HG02759 (cell line): ENCODE measurements at regions not wholly inside any gene's neighbourhood (a gene's known extent, or its start where the extent isn't known, plus 50 kb on each side); places are given as distances from the start of the nearest gene placed in this dataset.
"Not testable (repeated sequence)": the region's sequence is repeated elsewhere in the genome, so short reads cannot be mapped to it uniquely, and the experiment has no call there.

ENCODE experiments used
- ATAC-seq: cut with Tn5 transposase; IDR thresholded peaks from one replicate; pipeline ENCODE4 v1.9.1; 2021; ENCODE audit warnings: mild to moderate bottlenecking, moderate library complexity; ENCODE audit not compliant: unreplicated experiment

DNA sequence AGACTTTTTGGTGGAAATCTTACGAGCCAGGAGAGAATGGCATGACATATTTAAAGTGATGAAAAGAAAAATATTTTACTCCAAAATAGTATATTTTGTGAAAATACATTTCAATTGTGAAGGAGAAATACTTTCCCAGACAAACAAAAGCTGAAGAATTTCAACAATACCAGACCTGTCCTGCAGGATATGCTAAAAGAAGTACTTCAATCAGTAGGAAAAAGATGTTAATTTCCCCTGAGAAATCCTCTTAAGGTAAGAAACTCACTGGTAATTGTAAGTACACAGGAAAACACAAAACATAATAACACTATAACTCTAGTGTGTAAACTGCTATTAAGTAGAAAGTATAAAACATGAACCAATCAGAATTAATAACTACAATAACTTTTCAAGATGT is 341.8 kb upstream of the GJE1 start:
- ATAC-seq: no peak

DNA sequence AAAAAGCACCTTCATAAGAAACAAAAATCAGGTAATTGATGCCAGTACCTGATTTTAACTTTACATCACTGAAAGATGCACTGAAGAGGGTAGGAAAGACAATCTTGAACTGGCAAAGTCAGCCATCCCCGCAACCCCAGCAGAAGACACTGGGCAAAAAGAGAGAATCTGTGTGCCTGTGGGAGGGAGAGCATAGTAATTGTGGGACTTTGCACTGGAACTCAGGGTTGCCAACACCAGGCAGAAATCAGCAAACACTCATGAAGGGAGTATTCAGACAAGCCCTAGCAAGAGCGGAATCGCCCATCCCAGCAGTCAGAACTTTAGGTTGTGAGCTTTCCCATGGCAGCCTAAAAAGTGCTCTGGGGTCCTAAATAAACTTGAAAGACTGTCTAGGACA is 344.6 kb upstream of the GJE1 start:
- ATAC-seq: no peak

DNA sequence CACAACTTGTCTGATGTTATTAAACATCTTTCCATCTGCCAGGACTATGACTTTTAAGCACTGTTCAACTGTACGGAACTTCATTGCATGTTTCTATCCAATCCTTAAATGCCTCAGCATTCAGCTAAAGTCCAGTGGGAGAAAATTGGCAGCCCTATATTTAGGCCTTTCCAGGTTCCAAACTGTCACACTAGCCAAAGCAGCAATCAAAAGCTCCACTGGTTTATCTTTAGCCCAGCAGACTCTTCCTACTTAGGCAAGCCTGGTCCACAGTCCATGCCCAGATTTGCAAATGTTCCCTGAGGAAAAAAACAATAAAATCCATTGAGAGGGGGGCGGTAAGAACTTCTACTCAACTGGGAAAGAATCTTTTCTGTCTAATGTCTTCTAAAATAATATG is 349.1 kb upstream of the GJE1 start:
- ATAC-seq: no peak

DNA sequence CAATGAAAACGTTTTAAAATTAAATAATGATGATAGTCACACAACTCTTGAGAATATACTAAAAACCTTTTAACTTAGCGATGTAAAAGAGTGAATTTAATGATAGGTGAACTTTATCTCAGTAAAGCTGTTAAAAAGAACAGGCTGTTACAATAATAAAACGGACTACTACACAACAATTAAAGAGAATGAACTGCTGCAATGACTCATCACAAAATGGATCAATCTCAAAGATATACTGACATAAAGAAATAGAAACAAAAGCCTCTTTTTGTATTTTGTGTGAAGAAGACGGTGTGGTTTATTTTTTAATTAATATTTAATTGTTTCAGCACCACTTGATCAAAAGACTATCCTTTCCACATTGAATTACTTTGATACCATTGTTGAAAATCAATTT is 352.4 kb upstream of the GJE1 start:
- ATAC-seq: no peak

DNA sequence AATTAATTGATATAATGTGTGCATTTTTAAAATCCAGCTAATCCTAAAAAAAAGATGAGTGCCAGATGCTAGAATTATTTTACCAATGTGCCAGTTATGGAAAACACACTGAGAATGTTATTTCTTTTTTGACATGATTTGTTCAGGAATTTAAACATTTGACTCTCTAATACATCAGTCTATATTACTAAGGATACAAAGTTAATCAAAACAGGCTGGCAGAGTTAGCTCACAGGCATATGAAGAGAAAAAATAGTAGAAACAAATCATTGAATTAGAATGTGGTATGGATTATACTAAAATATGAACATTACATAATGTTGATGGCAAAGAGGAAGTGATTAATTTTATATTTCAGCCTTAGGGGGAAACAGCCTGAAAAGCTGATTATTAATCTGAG is 368.3 kb upstream of the GJE1 start:
- no peak for ATAC-seq

DNA sequence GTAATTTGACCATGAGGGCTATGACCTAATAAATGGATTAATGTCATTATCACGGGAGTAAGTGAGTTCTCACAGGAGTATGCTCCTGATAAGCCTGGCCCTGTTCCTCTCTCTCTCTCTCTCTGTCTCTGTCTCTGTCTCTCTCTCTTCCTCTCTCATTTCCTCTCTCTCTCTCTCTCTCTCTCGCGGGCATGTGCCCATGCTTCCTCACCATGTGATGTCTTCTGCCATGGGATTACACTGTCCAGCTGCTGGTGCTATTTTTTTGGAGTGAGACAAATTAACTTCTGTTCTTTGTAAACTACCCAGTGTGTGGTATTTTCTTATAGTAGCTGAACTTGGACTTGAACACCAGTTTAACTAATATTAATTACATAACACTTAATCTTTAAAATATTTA is 374.3 kb upstream of the GJE1 start:
- ATAC-seq: no peak

DNA sequence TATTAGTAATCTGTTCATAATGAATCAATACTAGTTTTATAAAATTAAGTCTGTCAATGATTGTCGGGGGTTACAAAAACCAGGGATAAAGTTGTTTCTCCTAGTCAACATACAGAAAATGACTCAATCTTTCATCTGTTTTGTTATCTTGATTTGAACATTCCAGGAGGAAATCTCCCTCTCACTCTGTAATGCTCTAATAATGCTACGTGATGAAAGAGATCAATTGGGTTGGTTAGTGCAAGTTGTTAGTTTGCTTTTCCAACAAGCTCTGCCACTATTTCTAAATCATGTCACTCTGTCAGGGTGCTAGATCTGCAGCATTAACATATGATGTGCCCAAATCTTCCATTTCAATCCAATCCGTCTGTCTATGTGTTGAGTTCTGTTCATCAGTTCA is 379.5 kb upstream of the GJE1 start:
- ATAC-seq: no peak

DNA sequence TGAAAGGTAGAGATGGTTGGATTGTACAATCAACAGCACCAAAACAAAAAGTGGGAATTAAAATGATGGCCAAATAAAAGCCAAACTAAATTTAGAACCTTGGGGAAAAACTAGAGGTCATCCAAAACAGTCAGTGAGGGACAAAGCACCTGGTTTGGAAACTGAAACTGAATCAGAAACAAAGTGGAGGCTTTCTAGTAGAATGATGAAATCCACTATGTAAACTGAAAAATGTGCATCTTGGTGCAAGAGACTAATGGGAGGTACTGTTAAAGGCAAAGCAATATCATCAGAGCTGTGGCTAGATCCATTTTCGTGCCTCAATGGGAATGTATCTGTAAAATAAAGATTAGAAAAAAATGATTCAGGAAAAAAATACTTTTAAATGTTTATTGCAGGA is 380.0 kb upstream of the GJE1 start:
- peak; percentile 58 for ATAC-seq

DNA sequence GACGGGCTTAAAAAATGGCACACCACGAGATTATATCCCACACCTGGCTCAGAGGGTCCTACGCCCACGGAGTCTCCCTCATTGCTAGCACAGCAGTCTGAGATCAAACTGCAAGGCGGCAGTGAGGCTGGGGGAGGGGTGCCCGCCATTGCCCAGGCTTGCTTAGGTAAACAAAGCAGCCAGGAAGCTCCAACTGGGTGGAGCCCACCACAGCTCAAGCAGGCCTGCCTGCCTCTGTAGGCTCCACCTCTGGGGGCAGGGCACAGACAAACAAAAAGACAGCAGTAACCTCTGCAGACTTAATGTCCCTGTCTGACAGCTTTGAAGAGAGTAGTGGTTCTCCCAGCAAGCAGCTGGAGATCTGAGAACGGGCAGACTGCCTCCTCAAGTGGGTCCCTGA is 386.4 kb upstream of the GJE1 start:
- ATAC-seq: not testable (repeated sequence)

DNA sequence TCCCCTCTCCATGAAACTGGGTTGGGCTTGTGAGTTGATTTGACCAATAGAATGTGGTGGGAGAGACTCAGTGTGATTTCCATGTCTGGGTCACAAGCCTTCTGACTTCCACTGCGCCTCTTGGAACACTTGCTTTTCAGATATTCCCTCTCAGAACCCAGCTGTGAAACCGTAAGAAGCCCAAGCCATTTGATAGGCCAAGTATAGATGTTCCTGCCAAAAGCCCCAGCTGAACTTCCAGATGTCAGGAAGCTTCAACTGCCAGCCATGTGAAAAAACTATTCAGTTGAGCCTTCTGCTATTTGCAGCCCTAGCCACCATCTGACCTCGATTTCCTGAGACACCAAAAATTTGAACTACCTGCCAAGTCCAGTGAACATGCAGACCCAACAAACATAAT is 387.8 kb upstream of the GJE1 start:
- ATAC-seq: no peak

DNA sequence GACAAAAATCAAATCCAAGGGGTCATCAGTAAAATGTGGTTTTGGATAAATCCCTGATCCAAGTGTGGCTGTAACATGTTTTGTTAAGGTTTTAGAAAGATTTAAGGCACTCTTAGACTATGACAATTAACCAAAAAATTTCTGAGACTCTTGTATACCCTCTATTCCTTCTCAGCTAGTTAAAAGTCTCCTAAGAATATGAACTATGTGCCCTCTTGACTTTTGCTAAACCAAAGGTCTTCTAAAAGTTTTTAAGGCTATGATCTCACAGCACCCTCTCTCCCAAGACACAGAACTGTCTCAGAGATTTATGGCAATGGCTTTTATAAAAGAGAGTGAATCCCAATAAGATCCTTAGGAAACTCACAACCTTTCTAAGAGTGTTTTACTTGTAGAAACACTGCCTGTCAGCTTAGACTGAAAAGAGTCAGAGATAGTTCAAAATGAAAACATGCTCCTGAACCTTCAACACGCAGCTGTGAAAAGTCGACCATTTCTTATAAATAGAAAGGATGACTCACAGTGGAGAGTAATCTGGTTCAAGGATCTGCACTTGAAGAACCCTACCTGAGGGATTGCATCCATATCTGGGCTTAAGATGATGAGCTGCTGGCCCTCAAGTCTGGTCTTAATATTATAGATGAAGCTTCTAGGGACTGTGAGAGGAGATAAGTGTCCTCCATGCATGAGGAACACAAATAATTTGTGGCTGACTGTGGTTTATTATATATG is 388.4 kb upstream of the GJE1 start:
- ATAC-seq: no peak

DNA sequence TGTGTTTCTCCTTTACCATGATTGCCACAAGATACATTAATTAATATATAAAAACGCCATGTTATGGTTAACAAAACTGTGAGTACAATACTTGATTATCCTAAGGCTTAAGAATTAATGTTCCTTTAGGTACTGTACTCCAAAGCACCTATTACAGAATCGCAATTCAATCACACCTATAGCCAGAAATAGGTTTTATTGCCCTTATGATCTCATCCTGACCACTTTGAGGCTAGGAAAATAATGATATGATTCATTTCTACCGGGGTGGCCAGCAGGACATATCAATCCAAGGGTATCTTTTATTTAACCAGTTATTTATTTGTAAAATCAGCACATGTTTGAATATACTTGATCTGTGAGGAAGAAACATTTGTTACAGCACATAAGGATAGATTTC is 396.6 kb upstream of the GJE1 start:
- no peak for ATAC-seq

DNA sequence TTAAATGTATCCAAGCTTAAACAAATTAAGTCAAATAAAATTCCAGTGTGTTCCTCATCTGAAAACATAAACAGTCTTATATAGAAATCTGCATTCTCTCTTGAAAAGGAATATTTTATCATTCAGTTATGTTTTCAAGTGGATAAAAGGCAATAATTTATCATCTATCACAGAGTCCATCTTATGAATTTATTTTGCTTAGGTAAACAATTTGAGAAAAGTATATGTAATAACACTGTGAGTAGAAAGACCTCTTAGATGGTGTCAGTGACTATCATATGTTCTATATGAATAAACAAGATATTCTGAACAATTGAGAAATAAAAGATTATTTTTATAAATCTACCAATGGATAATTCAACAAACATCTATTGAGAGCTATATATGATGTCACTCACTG is 397.6 kb upstream of the GJE1 start:
- ATAC-seq: no peak

DNA sequence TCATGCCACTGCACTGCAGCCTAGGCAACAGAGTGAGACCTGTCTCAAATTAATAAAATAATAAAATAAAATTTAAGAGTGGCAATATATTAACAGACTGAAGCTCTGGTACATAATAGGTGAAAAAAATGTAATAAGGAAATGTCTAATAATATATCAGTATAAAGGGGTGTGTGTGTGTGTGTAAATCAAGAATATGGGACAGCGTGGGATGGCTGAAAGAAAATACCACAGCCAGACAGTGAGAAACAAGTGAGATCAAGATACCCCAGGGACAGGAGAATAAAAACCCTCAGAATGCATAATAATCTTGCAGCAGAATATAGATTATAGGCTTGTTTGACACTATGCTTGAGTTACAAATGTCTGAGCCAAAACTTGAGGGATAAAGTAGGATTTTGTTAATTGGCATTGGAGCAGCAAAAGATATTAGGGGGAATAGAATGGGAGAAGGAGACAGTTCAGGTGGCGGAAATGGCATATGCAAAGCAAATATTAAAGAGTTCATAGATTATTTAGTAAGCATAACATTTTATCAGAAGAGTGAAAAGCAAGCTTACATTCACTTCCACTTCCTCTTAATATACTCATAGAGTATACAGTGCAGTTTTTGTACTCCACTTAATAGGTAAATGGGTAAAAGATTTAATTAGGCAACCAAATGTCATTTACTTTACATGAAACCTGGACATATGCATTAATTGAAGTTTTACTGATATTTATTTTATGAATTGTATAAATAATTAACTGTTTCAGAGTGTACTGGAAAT is 398.5 kb upstream of the GJE1 start:
- no peak for ATAC-seq

DNA sequence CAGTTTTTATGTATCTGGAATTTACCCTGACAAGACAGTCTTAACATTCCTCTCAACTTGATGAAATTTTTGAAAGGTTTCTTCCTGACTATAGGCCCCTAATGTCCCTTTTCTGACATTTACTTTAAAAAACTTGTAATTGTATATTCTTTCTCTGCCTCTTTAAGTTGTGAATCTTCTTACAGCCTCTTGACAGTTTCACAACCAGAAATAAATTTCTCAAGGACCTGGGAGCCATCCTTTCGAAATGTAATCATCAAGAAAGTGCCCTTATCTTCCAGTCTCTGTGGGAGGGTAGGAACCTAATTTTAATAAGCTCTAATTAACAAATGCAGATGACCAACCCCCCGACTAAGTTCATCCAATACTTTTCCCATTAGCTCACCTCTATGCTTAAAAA is 403.6 kb upstream of the GJE1 start:
- no peak for ATAC-seq

DNA sequence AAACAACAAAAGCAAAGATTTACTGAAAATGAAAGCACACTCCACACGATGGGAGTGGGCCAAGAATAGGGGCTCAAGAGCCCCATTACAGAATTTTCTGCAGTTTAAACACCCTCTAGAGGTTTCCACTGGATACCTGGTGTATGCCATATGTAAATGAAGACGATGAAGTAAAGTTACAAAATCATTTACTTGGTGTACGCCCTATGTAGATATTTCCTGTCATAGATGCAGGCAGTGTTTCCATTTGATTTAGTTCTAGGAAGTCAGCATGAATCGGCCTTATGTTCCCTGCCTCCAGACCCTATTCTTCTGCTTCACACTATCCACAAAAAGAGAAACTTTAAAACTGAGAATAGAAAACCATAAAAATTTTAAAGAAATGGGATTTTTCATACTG is 404.4 kb upstream of the GJE1 start:
- ATAC-seq: no peak

DNA sequence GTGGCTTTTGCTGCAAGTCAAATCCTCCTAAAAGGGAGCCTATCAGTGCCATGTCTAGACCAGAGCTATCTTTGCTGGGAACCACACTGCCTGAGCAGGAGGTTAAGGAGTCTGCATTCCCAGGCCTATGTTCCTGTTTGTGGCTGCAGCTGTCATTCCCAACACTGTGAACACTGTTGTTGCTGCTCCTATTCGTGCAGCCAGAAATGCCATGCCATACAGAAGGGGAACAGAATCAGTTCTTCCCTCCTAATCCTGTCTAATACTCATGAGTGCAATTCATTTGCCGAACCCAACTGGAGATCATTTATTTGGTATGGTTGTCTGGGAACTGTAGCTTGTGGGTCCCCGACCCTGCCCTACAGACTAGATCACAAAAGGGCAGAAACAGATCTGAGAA is 406.5 kb upstream of the GJE1 start:
- ATAC-seq: no peak

DNA sequence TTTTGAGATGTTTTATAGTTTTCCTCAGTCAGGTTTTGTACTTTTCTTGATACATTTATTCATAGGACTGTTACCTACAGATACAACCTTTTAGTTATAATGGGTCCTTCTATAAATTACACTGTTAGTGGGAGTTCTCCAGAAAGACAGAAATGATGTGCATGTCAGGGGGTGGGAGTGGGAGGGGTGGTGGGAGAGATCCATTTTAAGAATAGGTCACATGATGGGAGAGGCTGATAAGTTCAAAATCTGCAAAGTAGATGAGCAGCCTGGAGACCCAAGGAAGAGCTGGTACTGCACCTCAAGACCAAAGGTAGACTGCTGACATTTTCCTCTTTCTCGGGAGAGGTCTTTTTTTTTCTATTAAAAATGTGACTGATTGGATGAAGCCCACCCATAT is 408.0 kb upstream of the GJE1 start:
- ATAC-seq: no peak

DNA sequence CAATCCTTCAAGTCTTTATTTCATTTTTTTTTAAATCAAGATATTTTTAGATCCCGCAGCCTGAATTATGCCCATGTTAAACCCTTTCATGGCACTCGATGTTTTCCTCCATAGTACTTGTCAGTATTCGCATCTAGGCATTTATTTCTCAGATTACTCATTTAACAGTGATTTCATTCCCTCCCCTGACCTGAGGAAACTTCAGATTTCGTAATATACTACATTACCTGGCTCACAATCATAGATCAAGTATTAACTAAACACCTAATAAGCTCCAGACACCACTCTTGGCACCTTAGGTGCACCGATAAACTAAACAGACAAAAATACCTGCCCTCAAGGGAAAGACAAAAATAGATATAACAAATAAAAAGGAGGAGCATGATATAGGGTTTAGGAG is 413.2 kb upstream of the GJE1 start:
- ATAC-seq: no peak

DNA sequence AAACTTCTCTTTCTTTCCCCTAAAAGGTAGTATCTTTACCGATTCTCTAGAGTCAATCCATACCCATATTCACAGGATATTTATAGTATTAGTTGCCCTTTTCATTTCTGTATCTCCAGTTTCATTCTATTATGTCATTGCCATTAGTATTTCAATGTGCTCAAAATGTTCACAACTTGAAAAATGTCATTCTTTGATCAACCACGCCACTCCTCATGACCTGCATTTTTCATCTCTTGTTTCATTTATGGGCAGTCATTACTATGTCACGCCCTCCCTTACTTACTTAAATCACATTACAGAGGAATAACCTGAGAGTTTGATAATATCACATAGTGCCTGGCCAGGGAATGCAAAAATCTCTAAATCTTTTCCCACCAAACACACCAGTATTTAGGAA is 427.3 kb upstream of the GJE1 start:
- no peak for ATAC-seq

DNA sequence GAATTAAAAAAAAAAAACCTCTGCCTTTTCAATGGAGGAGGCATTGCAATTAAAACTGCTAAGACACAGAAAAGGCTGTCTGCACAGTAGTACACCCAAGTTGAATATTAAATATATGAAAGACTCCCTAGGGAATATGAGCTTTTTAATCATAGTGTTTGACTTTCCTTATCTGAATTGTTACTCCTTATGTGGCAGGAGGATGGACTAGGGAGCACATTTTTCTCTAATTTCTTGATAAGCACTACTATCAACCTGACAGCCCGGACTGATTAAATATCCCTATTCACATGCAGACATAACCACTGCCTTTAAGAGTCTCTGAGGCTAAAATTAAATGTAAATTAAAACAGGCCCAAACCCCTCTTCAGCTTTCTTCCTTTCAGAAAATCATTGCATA is 428.6 kb upstream of the GJE1 start:
- no peak for ATAC-seq

DNA sequence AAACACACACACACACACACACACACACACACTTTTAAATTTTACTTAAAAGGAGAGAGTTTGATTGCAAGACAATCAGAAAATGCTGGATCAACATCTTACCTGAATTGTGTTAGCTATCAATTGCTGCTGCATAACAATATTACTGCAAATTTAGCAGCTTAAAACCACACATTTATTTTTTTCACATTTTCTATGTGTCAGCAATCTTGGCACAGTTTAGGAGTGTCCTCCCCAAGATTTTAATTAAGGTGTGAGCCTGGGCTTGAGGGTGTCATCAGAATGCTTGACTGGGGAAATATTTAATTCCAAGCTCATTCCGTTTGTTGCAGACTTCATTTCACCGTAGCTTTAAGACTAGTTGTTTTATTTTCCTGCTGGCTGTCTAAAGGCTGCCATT is 431.0 kb upstream of the GJE1 start:
- ATAC-seq: no peak

DNA sequence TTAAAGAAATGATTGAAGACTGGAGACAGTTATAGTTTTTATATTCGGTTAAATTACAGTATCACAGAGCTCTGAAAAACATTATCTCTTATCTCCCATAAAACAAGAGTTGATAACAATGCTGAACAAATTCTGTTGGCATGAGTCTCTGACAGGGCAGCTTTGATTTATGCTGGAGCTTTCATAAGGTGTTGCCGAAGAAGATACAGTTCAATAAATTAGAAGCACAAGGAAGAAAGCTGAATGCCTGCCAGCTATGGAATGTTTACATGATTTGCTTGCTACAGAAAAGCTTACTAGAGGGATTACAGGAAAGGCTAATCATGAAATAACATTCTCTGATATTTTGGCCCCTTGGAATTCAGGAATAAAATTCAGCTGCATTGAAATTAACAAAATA is 431.9 kb upstream of the GJE1 start:
- no peak for ATAC-seq
